ENCODE measurements at regions not wholly inside any gene's neighbourhood (a gene's known extent, or its start where the extent isn't known, plus 50 kb on each side); places are given as distances from the start of the nearest gene placed in this dataset.
"Not testable (repeated sequence)": the region's sequence is repeated elsewhere in the genome, so short reads cannot be mapped to it uniquely, and the experiment has no call there.

- not testable (repeated sequence) for TF ChIP-seq PRDM15 (CRISPR knock-in tag; IDR thresholded peaks at IDR 0.05); E2F1 (CRISPR knock-in tag; IDR thresholded peaks at IDR 0.05); CTCF (IDR thresholded peaks at IDR 0.05); ATF6 (CRISPR knock-in tag; IDR thresholded peaks at IDR 0.05); SP1 (CRISPR knock-in tag; conservative IDR thresholded peaks at IDR 0.05)
Measured at GRCh38 chr2:129807642-129808338, 171.7 kb upstream of the RAB6C start.
